K562 (cell line): ENCODE measurements at regions not wholly inside any gene's neighbourhood (a gene's known extent, or its start where the extent isn't known, plus 50 kb on each side); places are given as distances from the start of the nearest gene placed in this dataset.

Experiments
- ATAC-seq: fragments of 200-7000 bp; cut with Tn5 transposase; 3 replicates; pipeline ENCODE4 v1.9.1; 2020; ENCODE audit warnings: moderate library complexity
- BruUV-seq: library from RNA; stranded (reverse); fragments of 400-500 nt; replicated peaks from 2 replicates; lab custom pipeline; 2021; lab: Mats Ljungman, UMichigan
- CTCF ChIA-PET: fragments of 300-600 bp; formaldehyde crosslinking; extraction: SDS; loops from one replicate; lab custom pipeline; 2021; ENCODE audit warnings: low intra/inter-chr PET ratio; lab: Yijun Ruan, JAX
- POLR2A ChIA-PET: fragments of 300-600, 350-650 bp; sonication (Branson Sonifier 250); formaldehyde crosslinking; extraction: SDS; loops from one replicate; lab custom pipeline; 2021; ENCODE audit warnings: antibody characterized with exemption, inconsistent platforms; lab: Yijun Ruan, JAX
- DNase-seq, 4 experiments: peaks; one replicate each; pipeline versions ENCODE4 v3.0.0 to v3.0.0-alpha.2; 2011 to 2018; ENCODE audit warnings: low spot score in 3 of 4, mixed read lengths in 3 of 4; ENCODE audit errors: extremely low read depth in 1 of 4
- FAIRE-seq: peaks from 2 replicates; lab custom pipeline; 2011; peaks lifted over from hg19 to GRCh38; lab: Jason Lieb, UNC
- H2AFZ ChIP-seq: 2 replicates; pipeline ENCODE4 v1.6.0; 2011; ENCODE audit warnings: low read depth, low read length, control low read depth, inconsistent platforms
- H3K27ac ChIP-seq: fragments of 200-600 bp; 3 replicates; pipeline ENCODE4 v1.8.0; 2011; ENCODE audit warnings: low read depth, mild to moderate bottlenecking, control low read depth, inconsistent platforms, low read length, moderate library complexity, mixed read lengths; ENCODE audit errors: extremely low read depth
- H3K27me3 ChIP-seq, 2 experiments: fragments of 300-600 bp in 1 of 2; 2 replicates in 1 of 2; 3 replicates in 1 of 2; pipeline versions ENCODE4 v1.6.0 to v1.8.0; 2011; ENCODE audit warnings: inconsistent platforms in 2 of 2, low read length in 2 of 2, mild to moderate bottlenecking in 1 of 2, mixed read lengths in 1 of 2, moderate library complexity in 1 of 2; ENCODE audit not compliant: control insufficient read depth in 2 of 2, insufficient read depth in 2 of 2
- H3K36me3 ChIP-seq: fragments of 300-600 bp; 3 replicates; pipeline ENCODE4 v1.8.0; 2011; ENCODE audit warnings: mild to moderate bottlenecking, low read length, inconsistent platforms; ENCODE audit not compliant: control insufficient read depth, insufficient read depth
- H3K4me1 ChIP-seq, 2 experiments: fragments of 200-600 bp in 1 of 2; replicated peaks in 1 of 2; 2 replicates in 1 of 2; 3 replicates in 1 of 2; pipeline versions ENCODE4 v1.5.1 to v1.8.0; 2011; ENCODE audit warnings: inconsistent platforms in 2 of 2, low read length in 2 of 2, mild to moderate bottlenecking in 1 of 2, mixed read lengths in 1 of 2, moderate library complexity in 1 of 2; ENCODE audit not compliant: control insufficient read depth in 2 of 2, insufficient read depth in 2 of 2
- H3K4me2 ChIP-seq: 2 replicates; pipeline ENCODE4 v1.6.1; 2011; ENCODE audit warnings: low read length, control low read depth, inconsistent platforms, mixed read lengths; ENCODE audit not compliant: insufficient read depth
- H3K4me3 ChIP-seq: fragments of 200-600 bp; sonication (generic), shearing (Covaris generic); 2 replicates; pipeline ENCODE4 v1.5.1; 2016; ENCODE audit warnings: control low read depth, inconsistent platforms
- H3K79me2 ChIP-seq: fragments of 200-600 bp; 3 replicates; pipeline ENCODE4 v1.8.0; 2011; ENCODE audit warnings: low read length, inconsistent platforms; ENCODE audit not compliant: control insufficient read depth, insufficient read depth
- H3K9ac ChIP-seq, 2 experiments: 2 replicates each; pipeline versions ENCODE4 v1.6.0 to v1.6.1; 2011; ENCODE audit warnings: low read depth in 2 of 2, low read length in 2 of 2, control low read depth in 1 of 2, inconsistent platforms in 1 of 2, mild to moderate bottlenecking in 1 of 2, mixed read lengths in 1 of 2; ENCODE audit not compliant: insufficient read depth in 1 of 2
- H3K9me1 ChIP-seq: one replicate; pipeline ENCODE4 v1.6.0; 2011; ENCODE audit warnings: inconsistent platforms, mild to moderate bottlenecking, low read length, moderate library complexity; ENCODE audit not compliant: control insufficient read depth, insufficient read depth
- H3K9me3 ChIP-seq: replicated peaks from 2 replicates; pipeline ENCODE4 v1.5.1; 2011; ENCODE audit warnings: low read depth, low read length, inconsistent platforms; ENCODE audit not compliant: control insufficient read depth, insufficient read depth
- H4K20me1 ChIP-seq: replicated peaks from 2 replicates; pipeline ENCODE4 v1.6.1; 2011; ENCODE audit warnings: low read length, inconsistent platforms, mixed read lengths; ENCODE audit not compliant: control insufficient read depth, insufficient read depth
- BCLAF1 ChIP-seq, 2 experiments: fragments of 450-650 bp in 1 of 2; IDR thresholded peaks; 2 replicates each; pipeline ENCODE4 v1.6.1; 2011 to 2017; ENCODE audit warnings: low read depth in 2 of 2, antibody characterized with exemption in 1 of 2, borderline replicate concordance in 1 of 2, low read length in 1 of 2, mild to moderate bottlenecking in 1 of 2, mixed read lengths in 1 of 2; ENCODE audit not compliant: control insufficient read depth in 1 of 2
- PPARD ChIP-seq: fragments of 250-450 bp; sonication (Bioruptor Pico); IDR thresholded peaks from 2 replicates; pipeline ENCODE4 v1.8.0; 2022; ENCODE audit warnings: inconsistent platforms, mild to moderate bottlenecking, moderate library complexity
- PTBP1 ChIP-seq: fragments of 200-400 bp; formaldehyde crosslinking; IDR thresholded peaks from 2 replicates; pipeline ENCODE4 v1.6.1; 2017; ENCODE audit warnings: low read depth, low read length
- ZNF407 ChIP-seq: fragments of 450-650 bp; IDR thresholded peaks from 2 replicates; pipeline ENCODE4 v1.6.1; 2016; ENCODE audit warnings: low read depth
- WGBS: fragments of 100-300 bp; shearing (Covaris generic); methylation state at CpG from one replicate; pipeline ENCODE4 v1.1.6; 2016; ENCODE audit warnings: low coverage, mixed read lengths; ENCODE audit not compliant: insufficient coverage; ENCODE audit errors: missing lambda C conversion rate; 5-methylcytosine and 5-hydroxymethylcytosine counted together
- in situ Hi-C: fragments of 300-500 bp; cut with MboI; formaldehyde crosslinking; loops from 4 replicates; pipeline ENCODE4 v1.15.0; 2018; ENCODE audit warnings: inconsistent platforms, mixed read lengths
- intact Hi-C: fragments of 100-400 bp; cut with micrococcal nuclease; formaldehyde crosslinking; loops from 2 replicates; pipeline ENCODE4 v1.14.2; 2022

- CTCF ChIA-PET: no interaction called here
- DNase-seq: no peak
- ATAC-seq: no peak
Observed at GRCh38 chr2:176956791-176957190, 255.8 kb upstream of the HNRNPA3 start.

More at GRCh38 chr2:176956791-176957190, 255.8 kb upstream of the HNRNPA3 start:
- H2AFZ ChIP-seq: no peak overlapping the region
- intact Hi-C loops: no loop called here
- no peaks in the 10 kb centered on the region for H3K9me3 ChIP-seq
- H3K4me1 ChIP-seq: no peaks in the 10 kb centered on the region
- BruUV-seq: no TSS peak
- H3K27ac ChIP-seq: no peak overlapping the region
- POLR2A ChIA-PET: no interaction called here
- H3K79me2 ChIP-seq: no peaks in the 10 kb centered on the region
- no peak overlapping the region for H3K9ac ChIP-seq
- no peak for TF ChIP-seq PPARD (CRISPR knock-in tag)
- no peak for TF ChIP-seq ZNF407
- TF ChIP-seq PTBP1: no peak
- TF ChIP-seq BCLAF1 (IDR thresholded peaks at IDR 0.05; ENCODE audit: borderline replicate concordance in 1 of 2, control insufficient read depth in 1 of 2, low read depth in 2 of 2, low read length in 1 of 2): no peak
- TF ChIP-seq, all 486 proteins: peak for 0
- 0% methylated on average over 2 of the region's 2 CpGs for WGBS
- FAIRE-seq: no peak
- no peaks in the 10 kb centered on the region for H3K36me3 ChIP-seq
- in situ Hi-C loops: no loop called here
- H3K4me3 ChIP-seq: no peak overlapping the region
- no peaks in the 10 kb centered on the region for H4K20me1 ChIP-seq
- H3K27me3 ChIP-seq: 0 out of 5 replicates have a peak, but pooled peaks cover 0 to 5% of the 10 kb centered on the region in 2 experiments
- H3K4me2 ChIP-seq: no peak overlapping the region
- H3K9me1 ChIP-seq: no peaks in the 10 kb centered on the region
